GM10248 (cell line): ENCODE measurements at regions not wholly inside any gene's neighbourhood (a gene's known extent, or its start where the extent isn't known, plus 50 kb on each side); places are given as distances from the start of the nearest gene placed in this dataset.

Experiments used
- CTCF ChIA-PET: fragments of 300-600 bp; sonication (Branson Sonifier 250); formaldehyde crosslinking; extraction: SDS; loops from one replicate; lab custom pipeline; 2021; ENCODE audit warnings: antibody characterized with exemption; lab: Yijun Ruan, JAX
- POLR2A ChIA-PET: fragments of 350-650 bp; sonication (Branson Sonifier 250); formaldehyde crosslinking; extraction: SDS; loops from one replicate; lab custom pipeline; 2020; ENCODE audit warnings: antibody characterized with exemption; lab: Yijun Ruan, JAX
- DNase-seq: peaks from one replicate; pipeline ENCODE4 v3.0.0; 2012; ENCODE audit errors: extremely low spot score
- TF ChIP-seq, protein P1 (sequence below): IDR thresholded peaks from 2 replicates; pipeline ENCODE4 v1.5.1; 2012; ENCODE audit warnings: mild to moderate bottlenecking, low read depth; ENCODE audit errors: extremely low read depth, missing control alignments, control extremely low read depth

DNA sequence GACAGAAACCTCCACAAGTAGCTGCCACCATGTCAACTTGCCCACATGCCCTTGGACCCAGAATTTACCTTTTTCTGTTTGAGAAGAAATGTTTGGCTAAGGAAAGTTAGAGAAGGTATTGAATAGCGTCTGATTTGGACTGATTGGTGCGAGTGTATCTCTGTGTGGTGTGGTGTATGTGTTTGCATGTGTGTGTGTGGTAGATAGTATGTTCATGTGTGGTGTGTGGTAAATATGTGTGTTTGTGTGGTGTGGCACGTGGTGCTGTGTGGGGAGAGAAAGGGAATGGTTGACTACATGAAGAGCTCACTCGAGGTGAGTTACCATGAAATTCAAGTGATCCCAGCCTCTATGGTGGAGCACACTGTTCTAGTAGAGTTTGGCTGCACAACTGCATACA is 360.8 kb upstream of the SPHKAP start:
- no peak for DNase-seq
- ChIA-PET CTCF (interaction anchor here (1.2 to 1.5 kb wide), 3 partner anchors 10 to 16 kb away, joined by 3 to 5 read pairs (median 3); no protein-coding TSS in a partner anchor), POLR2A (no interaction called here)
- TF ChIP-seq, protein P1, sequence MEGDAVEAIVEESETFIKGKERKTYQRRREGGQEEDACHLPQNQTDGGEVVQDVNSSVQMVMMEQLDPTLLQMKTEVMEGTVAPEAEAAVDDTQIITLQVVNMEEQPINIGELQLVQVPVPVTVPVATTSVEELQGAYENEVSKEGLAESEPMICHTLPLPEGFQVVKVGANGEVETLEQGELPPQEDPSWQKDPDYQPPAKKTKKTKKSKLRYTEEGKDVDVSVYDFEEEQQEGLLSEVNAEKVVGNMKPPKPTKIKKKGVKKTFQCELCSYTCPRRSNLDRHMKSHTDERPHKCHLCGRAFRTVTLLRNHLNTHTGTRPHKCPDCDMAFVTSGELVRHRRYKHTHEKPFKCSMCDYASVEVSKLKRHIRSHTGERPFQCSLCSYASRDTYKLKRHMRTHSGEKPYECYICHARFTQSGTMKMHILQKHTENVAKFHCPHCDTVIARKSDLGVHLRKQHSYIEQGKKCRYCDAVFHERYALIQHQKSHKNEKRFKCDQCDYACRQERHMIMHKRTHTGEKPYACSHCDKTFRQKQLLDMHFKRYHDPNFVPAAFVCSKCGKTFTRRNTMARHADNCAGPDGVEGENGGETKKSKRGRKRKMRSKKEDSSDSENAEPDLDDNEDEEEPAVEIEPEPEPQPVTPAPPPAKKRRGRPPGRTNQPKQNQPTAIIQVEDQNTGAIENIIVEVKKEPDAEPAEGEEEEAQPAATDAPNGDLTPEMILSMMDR = no peak

DNA sequence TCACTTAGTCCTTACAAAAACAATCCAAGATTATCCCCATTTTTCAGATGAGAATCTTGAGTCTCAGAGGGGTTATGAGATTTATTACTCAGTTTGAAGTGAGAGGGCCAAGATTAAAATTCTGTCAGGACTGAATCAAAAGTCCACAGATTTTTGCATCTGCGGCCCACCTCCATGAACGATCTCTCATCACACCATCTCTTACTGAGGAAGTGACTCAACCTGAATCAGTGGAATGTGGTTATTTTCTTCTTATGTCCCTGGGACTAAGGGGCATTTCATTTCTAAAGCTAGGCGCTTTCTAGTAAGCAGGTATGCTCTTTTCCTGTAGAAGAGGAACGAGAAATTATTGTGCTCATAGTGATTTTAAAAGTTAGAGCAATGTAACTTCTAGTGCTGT is 360.3 kb upstream of the SPHKAP start:
- POLR2A ChIA-PET = no interaction called here
- DNase-seq = no peak
- TF ChIP-seq, protein P1 = no peak
- CTCF ChIA-PET = interaction anchor here (1.5 kb wide), 1 partner anchor 10 kb away, joined by 5 read pairs; no protein-coding TSS in a partner anchor

DNA sequence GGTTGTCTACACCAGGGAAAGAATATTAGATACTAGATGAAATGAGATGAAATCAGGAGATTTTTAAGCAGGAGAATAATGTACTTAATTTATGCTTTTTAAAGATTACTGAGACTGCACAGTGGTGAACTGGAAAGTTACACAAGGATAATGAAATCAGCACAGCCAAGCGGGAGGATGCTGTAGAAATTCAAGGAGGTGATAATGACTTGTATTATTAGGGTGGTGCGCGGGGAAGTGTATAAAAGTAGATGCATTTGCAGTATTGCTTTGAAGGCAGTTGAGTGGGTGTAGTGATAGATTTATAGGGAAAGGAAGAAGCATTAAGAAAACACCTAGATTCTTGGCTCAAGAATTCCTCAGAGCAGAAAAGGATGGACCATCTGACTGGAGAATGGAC is 359.5 kb upstream of the SPHKAP start:
- no peak for DNase-seq
- POLR2A ChIA-PET = no interaction called here
- TF ChIP-seq, protein P1 = no peak
- CTCF ChIA-PET = no interaction called here

DNA sequence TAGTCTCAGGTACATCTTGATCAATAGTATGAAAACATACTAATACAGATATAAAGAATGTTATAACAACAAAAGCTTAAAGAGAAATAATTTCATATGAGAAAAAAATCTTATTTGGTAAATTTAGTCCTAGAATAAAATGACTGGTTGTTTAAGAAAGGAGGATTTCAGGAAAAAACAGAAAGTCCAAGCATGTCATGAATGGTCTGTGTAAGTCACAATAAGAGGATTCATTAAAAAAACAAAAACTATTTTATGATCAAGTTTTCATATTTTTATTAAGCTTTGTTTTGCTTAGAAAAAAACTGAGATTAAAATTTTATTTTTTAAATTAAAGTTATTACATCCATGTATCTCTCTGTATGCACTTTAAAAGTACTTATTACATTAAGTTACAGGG is 353.9 kb upstream of the SPHKAP start:
- ChIA-PET POLR2A (no interaction called here), CTCF (interaction anchor here (1.6 kb wide), 1 partner anchor 13 kb away, joined by 5 read pairs; no protein-coding TSS in a partner anchor)
- no peak for DNase-seq
- TF ChIP-seq, protein P1 = no peak

DNA sequence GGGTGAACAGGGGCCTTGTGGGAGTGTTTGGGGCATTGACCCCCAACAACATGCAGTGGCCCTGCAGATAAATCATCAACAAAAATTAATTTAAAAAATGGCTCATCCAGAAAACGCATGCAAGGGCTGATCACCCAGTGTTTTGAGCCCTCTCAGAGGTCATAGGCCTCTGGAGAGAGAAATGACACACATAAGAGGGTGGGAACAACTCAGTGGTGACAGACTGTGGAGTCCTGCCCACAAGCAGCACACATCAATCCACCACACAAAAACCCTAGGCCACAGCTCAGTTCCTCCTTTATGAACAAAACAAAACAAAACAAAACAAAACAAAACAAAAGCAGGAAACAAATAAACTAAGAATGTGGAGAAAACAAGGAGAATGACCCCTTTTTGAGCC is 351.7 kb upstream of the SPHKAP start:
- ChIA-PET POLR2A (no interaction called here), CTCF (interaction anchor here (2.0 kb wide), 1 partner anchor 9 kb away, joined by 5 read pairs; no protein-coding TSS in a partner anchor)
- no peak for DNase-seq
- TF ChIP-seq, protein P1 = no peak

DNA sequence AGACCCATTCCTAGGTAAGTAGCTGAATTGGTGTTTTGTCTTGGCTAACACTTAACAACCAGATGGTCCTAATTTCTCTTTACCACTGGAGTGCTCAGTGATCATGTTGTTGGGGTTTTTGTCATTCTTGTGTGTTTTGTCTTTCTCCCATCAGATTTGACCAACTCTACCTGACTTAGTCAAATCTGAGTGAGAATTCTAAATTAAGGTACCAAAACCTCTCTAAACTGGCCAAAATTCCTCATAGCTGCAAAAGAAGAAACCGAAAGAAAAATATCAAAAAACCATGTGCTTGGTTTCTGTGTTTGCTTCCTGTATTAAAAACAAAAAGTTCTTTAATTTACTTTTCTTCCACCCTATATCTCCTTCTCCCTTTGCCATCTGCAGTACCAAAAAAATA is 350.7 kb upstream of the SPHKAP start:
- TF ChIP-seq, protein P1 = no peak
- ChIA-PET CTCF (interaction anchor here (1.2 to 2.0 kb wide), 3 partner anchors 10 to 59 kb away, joined by 3 to 5 read pairs (median 4); no protein-coding TSS in a partner anchor), POLR2A (no interaction called here)
- DNase-seq = no peak

DNA sequence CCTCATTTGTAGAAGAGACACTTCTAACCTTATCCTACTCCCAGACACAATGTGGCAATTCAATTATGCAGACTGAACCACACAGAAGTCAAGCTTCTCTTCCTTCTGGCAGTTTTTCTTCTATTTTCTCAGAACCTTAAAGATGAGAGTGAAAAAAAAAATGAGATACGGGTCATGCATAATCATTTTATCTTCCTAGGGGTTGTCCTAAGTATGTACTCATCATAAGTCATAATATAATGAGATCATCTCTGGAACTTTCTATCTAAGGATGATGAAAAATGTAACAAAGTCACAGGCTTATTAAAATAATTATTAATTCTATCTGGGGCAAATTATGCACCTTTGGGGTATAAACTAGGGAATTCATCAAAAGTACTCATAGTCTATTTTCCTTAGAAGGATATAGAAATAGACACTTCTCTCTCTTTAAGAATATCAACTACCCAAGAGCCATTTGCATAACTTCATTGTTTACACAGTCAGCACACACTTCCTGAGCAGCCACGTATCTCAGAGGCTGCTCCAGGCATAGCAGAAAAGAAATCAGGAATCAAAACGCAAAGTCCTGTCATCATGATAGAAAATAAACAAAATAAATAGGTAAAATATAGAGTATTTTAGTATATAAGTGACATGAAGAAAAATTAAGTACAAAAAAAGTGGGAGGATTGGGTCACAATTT is 345.9 kb upstream of the SPHKAP start:
- no peak for DNase-seq
- TF ChIP-seq, protein P1 = no peak
- CTCF ChIA-PET = no interaction called here
- POLR2A ChIA-PET = no interaction called here
